Aorta (tissue), 5 donors: ENCODE measurements at regions not wholly inside any gene's neighbourhood (a gene's known extent, or its start where the extent isn't known, plus 50 kb on each side); places are given as distances from the start of the nearest gene placed in this dataset.

Source experiments
- ATAC-seq: fragments of 200-7000 bp; cut with Tn5 transposase; one replicate; pipeline ENCODE4 v1.9.1; 2022; ENCODE audit warnings: moderate library complexity; ENCODE audit not compliant: low FRiP score
- DNase-seq, 2 donors: peaks; one replicate each; pipeline ENCODE4 v3.0.0-alpha.2; 2020
- H3K27ac ChIP-seq, 2 donors: one replicate each; pipeline ENCODE4 v1.5.1; 2013; ENCODE audit warnings: low read length in 2 of 2, mild to moderate bottlenecking in 2 of 2, moderate library complexity in 2 of 2, control low read depth in 1 of 2, inconsistent platforms in 1 of 2, low read depth in 1 of 2
- H3K27me3 ChIP-seq, 2 donors: one replicate each; pipeline ENCODE4 v1.6.1; 2013; ENCODE audit warnings: control low read depth in 1 of 2, low read length in 1 of 2, mild to moderate bottlenecking in 1 of 2, moderate library complexity in 1 of 2; ENCODE audit not compliant: insufficient read depth in 2 of 2, control insufficient read depth in 1 of 2
- H3K36me3 ChIP-seq, 2 donors: one replicate each; pipeline ENCODE4 v1.6.1; 2013; ENCODE audit warnings: control low read depth in 1 of 2, low read length in 1 of 2, mild to moderate bottlenecking in 1 of 2; ENCODE audit not compliant: insufficient read depth in 2 of 2, control insufficient read depth in 1 of 2
- H3K4me1 ChIP-seq, 2 donors: one replicate each; pipeline ENCODE4 v1.6.1; 2013; ENCODE audit warnings: low read length in 2 of 2, control low read depth in 1 of 2, mild to moderate bottlenecking in 1 of 2, moderate library complexity in 1 of 2; ENCODE audit not compliant: insufficient read depth in 2 of 2, control insufficient read depth in 1 of 2
- H3K4me3 ChIP-seq, 2 donors: one replicate each; pipeline ENCODE4 v1.5.1; 2013; ENCODE audit warnings: low read length in 2 of 2, control low read depth in 1 of 2, mild to moderate bottlenecking in 1 of 2
- H3K9me3 ChIP-seq: one replicate; pipeline ENCODE4 v1.6.1; 2013; ENCODE audit warnings: mild to moderate bottlenecking, low read length; ENCODE audit not compliant: control insufficient read depth
- WGBS, 2 donors: extraction: QIAGEN DNeasy Blood & Tissue Kit; methylation state at CpG; one replicate each; pipeline ENCODE4 v1.1.7; 2013; 5-methylcytosine and 5-hydroxymethylcytosine counted together
- intact Hi-C, 2 donors: fragments of 100-400 bp; cut with DNase I; formaldehyde crosslinking; loops; one replicate each; pipeline versions ENCODE4 v1.14.2 to v1.15.0; 2022
- donor health status: healthy with polysubstance abuse.
- donor health status: Bipolar disorder and iron deficiency.
- donor health status: DM: no; HTN: no; CAD: no.
- donor health status: DM: no; HTN: no; CAD: no.
- donor health status: DM: yes; HTN: yes; CAD: no.

GRCh38 chr9:84439250-84439649 lies 98.7 kb upstream of the SLC28A3 start:
- Histone ChIP-seq H3K4me1 (peaks cover 0 to 2% of the 10 kb centered on the region in 2 donors), H3K9me3 (peaks cover 2% of the 10 kb centered on the region), H3K27ac (no peak overlapping the region), H3K27me3 (no peaks in the 10 kb centered on the region), H3K36me3 (no peaks in the 10 kb centered on the region), H3K4me3 (no peak overlapping the region)
- intact Hi-C loops, result no loop called here
- DNase-seq (no peak), ATAC-seq (no peak)
- WGBS, 2 donors, result 30 to 32% methylated on average over 3 of the region's 3 CpGs

GRCh38 chr9:84442712-84443111 lies 102.2 kb upstream of the SLC28A3 start:
- Histone ChIP-seq H3K9me3 (no peaks in the 10 kb centered on the region), H3K27me3 (no peaks in the 10 kb centered on the region), H3K4me1 (no peaks in the 10 kb centered on the region), H3K36me3 (no peaks in the 10 kb centered on the region), H3K4me3 (no peak overlapping the region), H3K27ac (no peak overlapping the region)
- intact Hi-C loops, result no loop called here
- DNase-seq (no peak), ATAC-seq (no peak)
- WGBS, 2 donors, result 54 to 64% methylated on average over 6 of the region's 6 CpGs

GRCh38 chr9:84445737-84446136 lies 105.2 kb upstream of the SLC28A3 start:
- no peaks in the 10 kb centered on the region for H3K9me3 ChIP-seq
- H3K27ac ChIP-seq, result no peak overlapping the region
- no peaks in the 10 kb centered on the region for H3K4me1 ChIP-seq
- 93 to 97% methylated on average over 5 of the region's 5 CpGs for WGBS, 2 donors
- intact Hi-C loops, result no loop called here
- H3K27me3 ChIP-seq, result no peaks in the 10 kb centered on the region
- no peak overlapping the region for H3K4me3 ChIP-seq
- H3K36me3 ChIP-seq, result no peaks in the 10 kb centered on the region
- no peak for DNase-seq
- ATAC-seq, result no peak

- intact Hi-C loops, result no loop called here
- Histone ChIP-seq H3K4me3 (no peak overlapping the region), H3K27ac (no peak overlapping the region), H3K27me3 (no peaks in the 10 kb centered on the region), H3K9me3 (no peaks in the 10 kb centered on the region), H3K36me3 (no peaks in the 10 kb centered on the region), H3K4me1 (no peaks in the 10 kb centered on the region)
- 81 to 82% methylated on average over 2 of the region's 2 CpGs for WGBS, 2 donors
- DNase-seq (no peak), ATAC-seq (no peak)
Observed at GRCh38 chr9:84447305-84447704, 106.7 kb upstream of the SLC28A3 start.

- no peaks in the 10 kb centered on the region for H3K27me3 ChIP-seq
- H3K4me1 ChIP-seq, result no peaks in the 10 kb centered on the region
- H3K27ac ChIP-seq, result no peak overlapping the region
- ATAC-seq, result no peak
- intact Hi-C loops, result no loop called here
- no peak overlapping the region for H3K4me3 ChIP-seq
- no peaks in the 10 kb centered on the region for H3K36me3 ChIP-seq
- H3K9me3 ChIP-seq, result no peaks in the 10 kb centered on the region
- 61 to 71% methylated on average over 5 of the region's 5 CpGs for whole genome bisulfite sequencing, 2 donors
- DNase-seq, result no peak
Observed at GRCh38 chr9:84450029-84450428, 109.5 kb upstream of the SLC28A3 start.

- no peaks in the 10 kb centered on the region for H3K36me3 ChIP-seq
- no peaks in the 10 kb centered on the region for H3K9me3 ChIP-seq
- intact Hi-C loops, result no loop called here
- no peak overlapping the region for H3K4me3 ChIP-seq
- WGBS, 2 donors, result 86 to 87% methylated on average over 2 of the region's 2 CpGs
- no peak overlapping the region for H3K27ac ChIP-seq
- no peak for DNase-seq
- peaks cover 0 to under 1% of the 10 kb centered on the region in 2 donors for H3K27me3 ChIP-seq
- ATAC-seq, result no peak
- no peaks in the 10 kb centered on the region for H3K4me1 ChIP-seq
Observed at GRCh38 chr9:84456527-84456926, 116.0 kb upstream of the SLC28A3 start.

GRCh38 chr9:84460695-84461094 lies 120.1 kb upstream of the SLC28A3 start:
- ATAC-seq (no peak), DNase-seq (no peak)
- Histone ChIP-seq H3K36me3 (no peaks in the 10 kb centered on the region), H3K9me3 (no peaks in the 10 kb centered on the region), H3K27me3 (peaks cover 0 to 6% of the 10 kb centered on the region in 2 donors), H3K4me3 (no peak overlapping the region), H3K4me1 (no peaks in the 10 kb centered on the region), H3K27ac (no peak overlapping the region)
- intact Hi-C loops, result no loop called here

GRCh38 chr9:84463272-84463671 lies 122.7 kb upstream of the SLC28A3 start:
- no peak overlapping the region for H3K4me3 ChIP-seq
- no peak overlapping the region for H3K27ac ChIP-seq
- H3K27me3 ChIP-seq, result peaks cover 0 to 6% of the 10 kb centered on the region in 2 donors
- H3K36me3 ChIP-seq, result no peaks in the 10 kb centered on the region
- H3K4me1 ChIP-seq, result no peaks in the 10 kb centered on the region
- no peaks in the 10 kb centered on the region for H3K9me3 ChIP-seq
- intact Hi-C loops, result no loop called here
- WGBS, 2 donors, result 64 to 65% methylated on average over 3 of the region's 3 CpGs
- DNase-seq, result no peak
- ATAC-seq, result no peak

GRCh38 chr9:84466580-84467285 lies 126.2 kb upstream of the SLC28A3 start:
- Histone ChIP-seq H3K9me3 (no peaks in the 10 kb centered on the region), H3K4me1 (no peaks in the 10 kb centered on the region), H3K4me3 (no peak overlapping the region), H3K27ac (no peak overlapping the region), H3K36me3 (no peaks in the 10 kb centered on the region), H3K27me3 (peaks cover 0 to 4% of the 10 kb centered on the region in 2 donors)
- ATAC-seq, result no peak
- WGBS, 2 donors, result 76 to 80% methylated on average over 5 of the region's 5 CpGs
- intact Hi-C loops, result no loop called here
- no peak for DNase-seq
